ENCODE measurements at regions not wholly inside any gene's neighbourhood (a gene's known extent, or its start where the extent isn't known, plus 50 kb on each side); places are given as distances from the start of the nearest gene placed in this dataset.
"Not testable (repeated sequence)": the region's sequence is repeated elsewhere in the genome, so short reads cannot be mapped to it uniquely, and the experiment has no call there.

DNA sequence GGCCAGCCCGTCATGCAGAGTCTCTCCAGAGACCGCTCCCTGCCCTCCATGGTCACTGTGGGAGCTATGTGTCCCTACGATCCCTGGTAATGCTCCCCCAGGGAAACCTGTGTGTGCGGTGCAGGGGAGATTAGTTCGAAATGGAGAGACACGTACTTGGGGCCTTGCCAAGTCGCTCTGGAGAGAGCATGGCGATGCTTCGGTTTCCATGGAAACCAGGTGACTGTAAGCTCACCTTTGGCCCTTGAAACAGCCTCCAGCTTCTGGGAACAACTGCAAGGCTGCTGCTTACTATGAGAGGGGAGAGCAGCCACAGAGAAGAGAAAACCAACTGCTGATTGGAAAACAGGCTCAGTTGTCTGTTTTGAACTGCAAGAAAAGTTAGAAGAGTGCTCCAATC is 879.7 kb upstream of the EEF2KMT start:
- DNase-seq (ENCODE audit: low spot score): no peak

DNA sequence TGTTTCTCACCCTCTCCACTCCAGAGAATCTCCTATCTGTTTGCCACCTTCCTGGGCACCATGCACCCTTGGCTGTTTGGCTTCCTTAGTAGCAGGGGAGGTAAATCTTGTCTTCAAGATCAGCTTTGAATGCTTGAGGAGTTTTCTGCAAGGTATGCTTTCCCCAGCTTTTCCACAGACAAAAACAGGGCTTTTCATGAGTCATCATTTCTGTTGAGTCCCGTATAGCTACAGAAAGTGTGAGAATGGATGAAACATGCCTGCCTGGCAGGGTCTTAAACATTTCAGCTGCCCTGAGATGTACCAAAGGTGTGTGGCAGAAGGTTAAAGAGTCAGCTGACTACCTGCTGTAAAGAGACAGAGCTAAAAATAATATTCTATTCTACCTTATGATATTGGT is 875.2 kb upstream of the EEF2KMT start:
- no peak for DNase-seq (ENCODE audit: low spot score)

DNA sequence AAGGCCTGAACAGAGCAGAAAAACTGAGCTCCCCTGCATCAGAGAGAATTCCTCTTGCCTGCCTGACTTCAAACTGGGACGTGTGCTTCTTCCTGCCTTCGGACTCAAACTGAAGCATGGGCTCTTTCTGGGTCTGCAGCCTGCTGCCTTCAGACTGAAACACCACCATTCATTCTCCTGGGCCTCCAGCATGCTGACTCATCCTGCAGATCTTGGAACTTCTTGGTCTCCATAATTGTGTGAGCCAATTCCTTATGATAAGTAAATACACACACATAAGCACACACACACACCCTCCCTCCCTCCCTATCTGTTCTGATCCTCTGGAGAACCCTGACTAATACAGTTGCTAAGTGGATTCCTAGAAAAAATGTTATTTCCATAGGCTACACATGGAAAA is 874.3 kb upstream of the EEF2KMT start:
- DNase-seq (ENCODE audit: low spot score): no peak

DNA sequence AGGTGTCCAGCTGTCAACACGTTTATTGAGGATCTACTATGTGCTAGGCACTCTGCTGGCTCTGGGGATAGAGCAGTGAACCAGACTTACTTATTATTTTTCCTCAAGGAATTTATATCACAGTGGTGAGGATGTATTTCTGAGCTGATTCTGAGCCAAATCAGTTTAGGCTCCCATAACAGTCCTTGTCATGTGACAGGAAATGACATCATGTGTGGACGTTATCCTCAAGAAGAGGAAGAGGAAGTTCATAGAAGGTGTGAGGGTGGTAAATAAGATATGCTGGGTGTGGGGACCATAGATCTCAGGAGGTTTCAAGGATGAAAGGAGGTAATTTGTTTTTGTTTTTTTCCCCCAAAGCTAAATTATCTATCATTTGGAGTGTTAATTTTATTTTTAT is 873.5 kb upstream of the EEF2KMT start:
- no peak for DNase-seq (ENCODE audit: low spot score)

DNA sequence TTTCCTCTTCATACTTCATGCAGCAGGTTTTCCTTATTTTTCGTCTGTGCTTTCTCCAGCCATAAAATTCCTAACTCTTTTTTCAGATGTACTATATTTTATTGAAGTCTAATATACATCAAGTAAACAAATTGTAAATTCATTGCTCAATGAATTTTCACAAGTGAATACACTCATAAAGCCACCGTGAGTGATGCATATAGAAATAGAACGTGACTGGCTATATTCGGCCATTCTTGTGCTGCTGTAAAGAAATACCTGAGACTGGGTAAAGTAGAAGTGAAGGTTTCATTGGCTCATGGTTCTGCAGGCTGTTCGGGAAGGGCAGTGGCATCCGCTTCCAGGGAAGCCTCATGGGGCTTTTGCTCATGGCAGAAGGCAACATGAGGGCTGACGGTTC is 868.4 kb upstream of the EEF2KMT start:
- DNase-seq (ENCODE audit: low spot score): no peak

DNA sequence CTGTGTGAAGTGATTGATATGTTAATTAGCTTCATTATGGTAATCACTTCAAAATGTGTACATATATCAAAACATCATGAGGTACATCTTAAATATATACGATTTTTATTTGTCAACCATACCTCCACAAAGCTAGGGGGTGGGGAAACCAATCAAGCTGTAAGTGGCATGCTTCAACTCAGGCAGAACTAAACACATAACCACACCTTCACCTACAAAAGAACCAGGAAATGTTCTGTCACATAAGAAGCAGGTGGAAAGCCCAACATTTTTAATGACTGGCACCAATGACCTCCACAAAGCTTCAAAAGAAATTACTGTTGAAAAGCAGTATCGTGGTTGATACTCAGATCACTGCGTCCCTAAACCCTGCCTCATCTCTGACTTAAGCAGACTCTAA is 867.7 kb upstream of the EEF2KMT start:
- DNase-seq (ENCODE audit: low spot score): no peak

DNA sequence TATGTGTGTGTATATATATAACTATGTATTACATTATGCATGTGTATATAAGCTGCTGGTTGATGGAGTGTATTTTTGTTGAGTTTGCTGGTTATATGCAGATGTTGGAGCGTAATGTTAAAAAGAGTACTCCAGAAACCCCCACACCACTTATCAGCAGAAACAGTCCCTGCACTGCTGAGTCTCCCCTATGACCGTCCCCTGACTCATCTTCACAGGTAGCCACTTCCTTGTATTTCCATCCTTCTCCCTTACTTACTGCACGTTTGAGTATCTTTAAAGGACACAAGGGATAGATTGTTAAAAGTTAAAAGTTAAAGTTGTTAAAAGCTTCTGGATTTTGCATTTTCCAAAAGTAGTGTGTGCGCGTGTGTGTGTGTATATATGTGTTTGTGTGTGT is 853.9 kb upstream of the EEF2KMT start:
- DNase-seq (ENCODE audit: low spot score): no peak

DNA sequence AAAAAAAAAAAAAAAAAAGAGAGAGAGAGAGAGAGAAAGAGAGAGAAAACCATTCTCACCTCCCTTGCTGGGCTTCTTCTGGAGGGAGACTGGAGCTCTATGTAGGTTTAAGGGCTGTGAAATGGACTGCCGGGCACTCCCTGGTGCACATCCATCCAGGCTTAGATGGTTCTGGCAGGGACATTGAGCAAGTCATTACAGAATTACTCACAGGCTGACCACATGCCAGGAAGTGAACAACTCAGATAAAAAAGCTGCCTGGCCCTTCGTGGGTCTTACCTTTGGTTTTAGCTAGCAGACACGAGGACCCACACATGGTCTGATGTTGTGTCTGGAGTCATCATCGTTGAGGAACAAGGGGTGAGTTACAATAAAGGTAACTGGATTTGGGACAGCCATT is 847.4 kb upstream of the EEF2KMT start:
- DNase-seq (ENCODE audit: low spot score): no peak

DNA sequence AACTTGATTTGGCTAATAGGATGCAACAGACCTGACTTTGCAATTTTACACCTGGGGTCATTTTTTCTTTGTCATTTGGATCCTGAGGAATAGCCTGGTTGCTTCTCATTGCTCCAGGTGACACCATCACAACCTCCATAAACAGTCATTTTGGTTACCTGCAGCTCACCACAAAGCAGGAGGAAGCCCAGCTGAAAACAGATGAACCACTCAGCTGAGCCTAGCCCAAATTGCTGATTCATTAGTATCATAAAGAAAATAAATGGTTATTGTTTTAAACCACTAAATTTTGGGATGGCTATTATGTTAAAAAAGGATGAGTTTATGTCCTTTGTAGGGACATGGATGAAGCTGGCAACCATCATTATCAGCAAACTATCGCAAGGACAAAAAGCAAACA is 841.0 kb upstream of the EEF2KMT start:
- no peak for DNase-seq (ENCODE audit: low spot score)

DNA sequence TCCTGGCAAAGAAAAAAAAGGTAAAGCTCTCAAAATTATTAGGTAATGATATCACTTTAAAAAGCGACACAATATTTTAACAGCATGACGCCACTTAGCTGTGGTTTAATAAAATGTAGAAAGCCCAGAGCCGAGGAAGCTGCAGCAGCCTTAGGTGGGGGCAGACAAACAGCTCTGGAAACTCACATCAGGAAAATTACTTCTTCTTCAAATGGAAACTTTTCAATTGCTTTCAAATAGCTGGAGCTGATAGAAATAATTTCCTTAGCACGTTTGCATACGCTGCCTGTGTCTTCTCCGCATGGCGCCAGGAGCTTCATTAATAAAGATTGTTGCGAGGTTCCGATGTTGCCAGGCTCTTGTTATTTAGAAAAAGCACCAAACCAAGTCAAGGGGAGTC is 835.3 kb upstream of the EEF2KMT start:
- no peak for DNase-seq (ENCODE audit: low spot score)

DNA sequence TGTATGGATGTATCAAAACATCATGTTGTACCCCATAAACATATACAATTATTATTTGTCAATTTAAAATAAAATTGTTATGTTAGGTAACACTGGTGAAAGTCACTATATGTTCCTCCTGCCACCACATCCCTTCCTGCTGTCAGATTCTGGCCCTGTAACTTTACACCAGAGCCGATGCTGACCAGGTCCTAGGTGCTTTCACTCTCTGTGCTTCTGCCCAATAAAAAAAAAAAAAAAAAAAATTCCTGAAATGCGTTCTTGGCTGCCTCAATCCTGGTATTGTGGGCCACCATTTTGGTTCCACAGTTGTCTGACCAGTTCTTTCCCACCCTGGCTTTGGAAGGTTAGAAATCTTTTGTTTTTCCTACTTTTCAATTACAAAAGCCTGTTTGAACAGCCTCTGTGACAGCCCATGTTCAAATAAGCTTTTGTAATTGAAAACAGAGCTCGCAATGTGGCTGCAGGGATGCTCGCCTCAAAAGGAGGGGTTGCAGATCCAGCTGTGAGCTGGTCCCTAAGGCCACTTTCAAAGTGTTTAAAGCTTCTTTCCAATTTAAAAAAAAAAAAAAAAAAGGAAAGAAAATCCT is 831.0 kb upstream of the EEF2KMT start:
- no peak for DNase-seq (ENCODE audit: low spot score)

DNA sequence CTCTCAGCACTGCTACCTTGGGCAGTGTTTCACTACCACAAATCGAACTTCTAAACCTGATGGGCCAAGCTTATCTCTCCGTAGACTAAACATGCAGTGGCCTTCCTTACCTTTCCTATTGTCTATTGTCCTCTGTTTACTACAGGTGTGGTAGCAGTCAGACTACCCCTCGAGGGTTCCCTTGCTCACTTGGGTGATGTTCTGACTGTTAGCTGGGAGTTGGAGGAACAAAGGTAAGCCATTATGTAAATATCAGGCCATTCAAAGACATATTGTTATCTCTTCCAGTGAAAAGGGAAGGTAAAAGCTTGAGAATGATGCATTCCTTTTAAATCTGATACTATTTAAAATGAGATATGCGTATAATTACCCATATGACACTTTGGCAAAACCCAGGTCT is 828.3 kb upstream of the EEF2KMT start:
- no peak for DNase-seq (ENCODE audit: low spot score)

DNA sequence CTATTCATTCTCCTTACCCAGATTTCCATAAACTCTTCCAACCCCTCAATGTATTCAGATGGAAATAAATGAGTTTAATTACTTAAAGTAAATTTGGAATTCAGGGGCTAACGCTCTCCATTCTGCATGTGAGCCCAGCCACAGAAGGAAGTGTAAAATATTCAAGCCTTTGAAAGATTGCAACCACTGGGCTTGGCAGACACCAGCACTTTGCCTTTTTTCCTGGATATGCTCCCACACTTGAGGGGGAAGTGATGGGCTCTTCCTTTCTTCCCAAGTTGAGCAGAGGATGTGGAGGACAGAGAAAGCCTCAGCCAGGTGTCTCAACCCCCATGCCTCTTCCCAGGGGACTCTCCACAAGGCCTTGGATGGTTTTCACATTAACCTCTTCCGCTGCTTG is 825.1 kb upstream of the EEF2KMT start:
- no peak for DNase-seq (ENCODE audit: low spot score)

DNA sequence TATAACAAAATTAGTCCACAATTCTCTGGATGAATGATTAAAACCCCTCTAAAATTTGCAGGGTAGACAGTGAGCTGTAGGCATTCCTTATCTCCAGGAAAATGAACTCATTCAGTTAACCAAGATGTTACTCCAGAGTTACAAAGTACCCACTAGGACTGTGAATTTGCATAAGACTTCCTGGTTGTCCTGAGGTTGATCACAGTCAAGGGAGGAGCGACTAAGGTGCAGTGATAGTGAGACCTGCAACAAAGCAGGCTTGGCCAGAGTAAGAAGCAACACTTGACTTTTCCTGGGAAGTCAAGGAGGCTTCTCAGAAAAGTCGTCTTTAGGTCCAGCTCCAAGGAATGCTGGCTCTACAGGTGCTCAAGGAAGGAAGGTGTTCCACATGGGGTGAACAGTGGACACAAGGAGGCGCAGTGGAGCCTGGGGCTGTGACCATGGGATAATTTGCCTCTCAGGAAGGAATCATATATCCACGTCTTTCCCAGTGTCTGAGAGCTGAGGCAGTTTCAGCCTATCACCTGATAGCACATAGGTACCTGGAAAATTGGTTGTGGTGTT is 821.1 kb upstream of the EEF2KMT start:
- no peak for DNase-seq (ENCODE audit: low spot score)

DNA sequence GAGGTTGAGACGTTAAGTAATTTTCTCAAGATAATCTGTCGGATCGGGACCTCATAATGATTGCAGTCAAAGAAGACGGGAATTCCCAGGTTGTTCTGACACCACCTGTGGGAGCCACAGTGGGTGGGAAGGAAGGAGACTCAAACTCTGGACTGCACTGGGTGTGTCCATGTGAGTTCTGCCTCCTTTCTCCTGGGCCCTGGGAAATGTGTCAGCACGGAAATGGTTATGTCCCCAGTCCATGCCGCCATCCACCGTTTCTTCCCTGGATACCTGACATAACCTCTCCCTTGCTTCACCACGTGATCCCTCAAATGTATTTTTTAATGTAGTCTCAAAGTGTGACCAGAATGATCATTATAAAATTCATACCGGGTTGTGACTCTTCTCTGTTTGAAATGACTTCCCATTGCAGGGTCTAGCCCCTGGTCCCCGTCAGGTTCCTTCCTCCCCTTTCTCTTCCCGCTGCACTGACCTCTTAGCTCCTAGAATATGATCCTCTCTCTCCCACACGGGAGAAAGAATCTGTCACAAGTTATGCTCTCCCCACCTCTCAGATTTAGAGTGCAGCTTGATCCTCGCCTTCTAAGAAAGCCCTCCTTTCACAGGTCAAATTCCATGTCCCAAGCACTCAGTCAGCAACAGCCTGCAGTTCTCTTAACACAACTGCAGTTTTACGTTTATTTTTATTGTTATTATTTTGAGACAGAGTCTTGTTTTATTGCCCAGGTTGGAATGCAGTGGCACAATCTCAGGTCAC is 820.0 kb upstream of the EEF2KMT start:
- no peak for DNase-seq (ENCODE audit: low spot score)

DNA sequence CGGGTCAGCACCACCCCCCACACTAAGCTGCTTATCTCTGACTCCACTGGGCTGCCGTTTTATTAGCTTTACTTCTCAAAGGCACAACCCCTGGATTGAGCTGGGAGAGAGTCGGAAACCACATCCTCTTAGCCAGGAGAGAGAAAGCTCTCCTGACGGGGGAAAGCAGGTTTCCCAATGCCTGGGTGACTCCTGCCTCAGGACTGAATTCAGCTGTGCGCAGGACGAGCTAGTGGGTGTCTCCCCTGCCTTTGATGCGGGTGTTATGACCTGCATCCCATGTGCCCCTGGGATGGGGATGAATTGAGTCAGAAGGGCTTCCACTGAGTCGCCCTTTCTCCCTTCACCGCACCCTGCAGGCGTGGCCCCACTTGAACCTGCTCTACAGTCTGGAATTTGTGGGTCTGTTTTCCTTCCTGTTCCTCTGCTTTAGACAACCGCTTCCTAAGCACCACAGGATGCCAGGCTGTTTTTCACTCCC is 819.2 kb upstream of the EEF2KMT start:
- no peak for DNase-seq (ENCODE audit: low spot score)

DNA sequence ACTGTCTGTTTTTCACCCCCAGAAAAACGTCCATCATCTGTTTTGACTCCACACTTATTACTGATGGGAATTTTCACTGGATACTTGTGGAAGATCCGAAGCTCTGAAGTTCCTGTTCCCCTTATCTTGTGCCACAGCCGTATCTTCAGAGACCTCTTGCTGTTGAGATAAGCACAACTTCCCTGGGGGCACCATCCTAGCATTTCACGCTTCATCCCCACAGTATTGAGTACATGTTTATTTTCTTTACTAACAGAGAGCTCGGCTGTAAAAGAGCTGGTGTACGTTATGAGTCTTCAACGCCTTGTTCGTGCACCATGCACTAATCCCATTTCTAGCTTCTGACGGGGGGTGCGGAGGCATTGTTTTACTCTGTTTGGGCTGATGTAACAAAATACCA is 813.6 kb upstream of the EEF2KMT start:
- no peak for DNase-seq (ENCODE audit: low spot score)

DNA sequence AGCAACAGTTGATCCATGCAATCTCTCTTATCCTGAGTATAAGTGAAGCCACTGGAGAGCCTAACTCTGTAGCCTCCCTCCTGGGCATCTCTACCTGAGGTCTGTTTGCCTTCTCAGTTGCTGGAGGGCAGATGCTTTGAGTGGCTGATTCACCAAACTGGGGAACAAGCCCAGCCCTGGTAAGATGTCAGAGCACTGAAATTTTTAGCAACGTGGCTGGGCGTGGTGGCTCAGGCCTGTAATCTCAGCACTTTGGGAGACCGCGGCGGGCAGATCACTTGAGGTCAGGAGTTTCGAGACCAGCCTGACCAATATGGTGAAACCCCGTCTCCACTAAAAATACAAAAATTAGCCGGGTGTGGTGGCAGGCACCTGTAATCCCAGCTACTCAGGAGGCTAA is 812.0 kb upstream of the EEF2KMT start:
- DNase-seq (ENCODE audit: low spot score): not testable (repeated sequence)

DNA sequence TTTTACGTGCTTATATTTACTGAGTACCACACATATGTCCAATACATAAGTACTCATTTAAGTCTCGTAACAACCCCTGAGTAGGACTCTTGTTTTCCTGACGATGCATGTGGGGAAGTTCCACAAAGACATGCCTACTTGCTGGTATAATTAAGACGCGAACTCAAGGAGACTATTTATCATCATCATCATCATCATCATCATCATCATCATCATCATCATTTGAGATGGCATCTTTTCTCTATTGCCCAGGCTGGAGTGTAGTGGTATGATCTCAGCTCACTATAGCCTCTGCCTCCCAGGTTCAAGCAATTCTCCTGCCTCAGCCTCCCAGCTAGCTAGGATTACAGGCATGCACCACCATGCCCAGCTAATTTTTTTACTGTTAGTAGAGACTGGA is 809.9 kb upstream of the EEF2KMT start:
- no peak for DNase-seq (ENCODE audit: low spot score)

DNA sequence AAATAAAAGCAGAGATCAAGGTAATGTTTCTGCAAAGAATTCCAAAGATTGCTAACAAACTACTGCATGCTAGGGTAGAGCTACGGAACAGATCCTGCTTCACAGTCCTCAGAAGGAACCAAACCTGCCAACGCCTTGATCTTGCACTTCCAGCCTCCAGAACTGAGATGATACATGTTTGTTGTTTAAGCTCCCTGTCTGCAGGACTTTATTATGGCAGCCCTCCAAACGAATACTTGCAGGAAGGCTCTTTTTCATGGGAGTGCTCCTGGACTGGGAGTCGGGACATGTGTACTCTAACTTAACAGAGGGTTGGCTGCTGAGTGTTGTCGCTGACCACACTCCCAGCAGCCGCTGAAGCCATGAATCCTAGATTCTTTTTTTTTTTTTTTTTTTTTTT is 808.8 kb upstream of the EEF2KMT start:
- no peak for DNase-seq (ENCODE audit: low spot score)

DNA sequence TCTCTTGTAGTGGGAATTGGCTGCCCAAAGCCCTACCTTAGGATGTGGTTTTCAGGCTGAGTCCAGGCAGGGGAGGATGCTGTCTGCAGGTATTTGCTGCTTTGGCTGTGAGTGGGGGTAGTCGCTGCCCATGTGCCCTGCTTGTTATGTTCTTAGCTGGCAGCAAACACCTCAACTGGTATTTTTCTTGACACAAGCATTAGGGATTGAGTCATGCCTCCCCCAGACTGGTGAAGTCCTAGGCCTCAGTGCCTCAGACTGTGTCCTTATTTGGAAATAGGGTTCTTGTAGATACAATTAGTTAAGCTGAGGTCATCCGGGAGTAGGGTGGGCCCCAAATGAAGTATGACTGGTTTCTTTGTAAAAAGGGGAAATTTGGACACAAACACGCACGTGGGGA is 808.3 kb upstream of the EEF2KMT start:
- DNase-seq (ENCODE audit: low spot score): no peak

DNA sequence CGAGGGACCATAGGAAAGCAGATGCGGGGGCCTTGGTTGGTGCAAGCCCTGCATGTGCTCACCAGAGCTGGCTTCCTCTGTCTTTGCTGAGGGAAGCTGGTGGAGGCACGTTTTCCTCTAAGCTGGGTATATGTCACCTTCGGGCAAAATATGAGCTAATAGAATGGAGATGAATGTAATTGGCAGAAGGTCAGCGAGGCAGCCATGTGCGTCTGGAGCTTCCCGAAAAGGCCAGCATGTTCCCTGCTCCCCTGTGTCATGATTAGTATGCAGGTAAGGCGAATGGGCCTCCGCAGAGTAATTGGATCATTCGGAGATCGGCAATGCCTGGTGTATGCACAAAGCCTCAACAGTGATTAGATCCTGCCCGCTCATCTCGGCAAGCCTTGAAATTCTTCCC is 806.2 kb upstream of the EEF2KMT start:
- no peak for DNase-seq (ENCODE audit: low spot score)

DNA sequence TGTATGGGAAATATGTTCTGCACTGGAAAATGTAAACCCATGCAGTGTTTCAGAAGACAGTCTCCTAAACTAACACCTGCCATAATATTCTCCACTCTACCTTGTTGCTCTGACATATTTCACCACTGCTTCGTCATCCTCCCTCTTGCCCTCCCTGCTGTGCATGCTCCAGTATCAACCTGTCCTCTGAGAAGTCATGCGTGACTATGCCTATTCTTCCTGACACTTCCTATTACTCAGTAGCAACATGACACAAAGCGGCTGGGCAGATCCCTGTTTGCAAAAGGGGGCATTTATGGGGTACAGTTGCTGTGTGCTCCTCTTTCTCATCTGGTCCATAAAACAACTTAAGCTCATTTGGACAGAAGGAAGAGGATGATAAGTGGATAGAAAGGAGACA is 805.6 kb upstream of the EEF2KMT start:
- DNase-seq (ENCODE audit: low spot score): no peak

DNA sequence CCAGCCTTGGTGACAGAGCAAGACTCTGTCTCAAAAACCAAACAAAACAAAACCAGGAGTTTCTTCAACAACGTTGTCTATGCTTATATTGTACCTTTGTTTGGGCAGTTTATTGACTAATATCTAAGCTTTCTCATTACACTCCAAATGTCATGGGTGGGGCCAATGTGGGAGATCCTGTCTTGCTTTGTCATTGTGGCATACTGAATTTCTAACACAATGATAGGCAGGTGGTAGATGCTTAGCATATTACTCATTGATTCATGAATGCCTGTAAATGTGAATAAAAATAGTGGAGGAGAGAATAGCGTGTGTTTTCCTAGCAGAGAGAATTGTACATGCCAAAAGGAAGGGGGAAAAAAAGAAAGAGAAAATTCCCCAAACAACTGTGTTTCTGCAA is 802.5 kb upstream of the EEF2KMT start:
- no peak for DNase-seq (ENCODE audit: low spot score)
